Right renal pelvis (tissue), 4 donors: ENCODE measurements at regions not wholly inside any gene's neighbourhood (a gene's known extent, or its start where the extent isn't known, plus 50 kb on each side); places are given as distances from the start of the nearest gene placed in this dataset.
"Not testable (repeated sequence)": the region's sequence is repeated elsewhere in the genome, so short reads cannot be mapped to it uniquely, and the experiment has no call there.

Experiments
- DNase-seq, 4 donors: peaks; one replicate each; pipeline ENCODE4 v3.0.0-alpha.2; 2013; ENCODE audit warnings: low read depth in 4 of 4, low spot score in 3 of 4, missing footprints in 1 of 4

- DNase-seq, result no peak
Observed at GRCh38 chr5:56313596-56313995, 80.5 kb upstream of the ANKRD55 start.

- no peak for DNase-seq
Observed at GRCh38 chr5:56313004-56313531, 79.9 kb upstream of the ANKRD55 start.

- peak in 3 of 4 donors; percentile 45 to 61 (median 53) for DNase-seq
Observed at GRCh38 chr5:56311306-56311905, 78.3 kb upstream of the ANKRD55 start.

GRCh38 chr5:56310711-56311204, 77.6 kb upstream of the ANKRD55 start:
- DNase-seq, result no peak

GRCh38 chr5:56309262-56309826, 76.2 kb upstream of the ANKRD55 start:
- no peak for DNase-seq

GRCh38 chr5:56307714-56308333, 74.7 kb upstream of the ANKRD55 start:
- DNase-seq, result no peak

GRCh38 chr5:56306433-56307150, 73.5 kb upstream of the ANKRD55 start:
- DNase-seq, result no peak

- DNase-seq, result no peak
Observed at GRCh38 chr5:56305001-56305950, 72.1 kb upstream of the ANKRD55 start.

- DNase-seq, result no peak
Observed at GRCh38 chr5:56303511-56303910, 70.4 kb upstream of the ANKRD55 start.

GRCh38 chr5:56302027-56302426, 68.9 kb upstream of the ANKRD55 start:
- no peak for DNase-seq

GRCh38 chr5:56301069-56301468, 67.9 kb upstream of the ANKRD55 start:
- DNase-seq, result no peak

GRCh38 chr5:56299212-56299611, 66.1 kb upstream of the ANKRD55 start:
- no peak for DNase-seq

GRCh38 chr5:56298336-56299090, 65.4 kb upstream of the ANKRD55 start:
- DNase-seq, result no peak

GRCh38 chr5:56297851-56298250, 64.7 kb upstream of the ANKRD55 start:
- no peak for DNase-seq

GRCh38 chr5:56295311-56295710, 62.2 kb upstream of the ANKRD55 start:
- DNase-seq, result not testable (repeated sequence)

GRCh38 chr5:56294354-56294753, 61.2 kb upstream of the ANKRD55 start:
- no peak for DNase-seq

GRCh38 chr5:56292874-56293273, 59.7 kb upstream of the ANKRD55 start:
- DNase-seq, result not testable (repeated sequence)

GRCh38 chr5:56291661-56292374, 58.7 kb upstream of the ANKRD55 start:
- DNase-seq, result no peak
